ENCODE measurements at regions not wholly inside any gene's neighbourhood (a gene's known extent, or its start where the extent isn't known, plus 50 kb on each side); places are given as distances from the start of the nearest gene placed in this dataset.

GRCh38 chr4:43277003-43277402 lies 384.5 kb downstream of the GRXCR1 start:
- TF ChIP-seq CTCF (IDR thresholded peaks at IDR 0.05) (no peak), ZFX (IDR thresholded peaks at IDR 0.05; ENCODE audit: borderline replicate concordance) (no peak)

Data from 22Rv1 (cell line).